ENCODE measurements at regions not wholly inside any gene's neighbourhood (a gene's known extent, or its start where the extent isn't known, plus 50 kb on each side); places are given as distances from the start of the nearest gene placed in this dataset.

DNA sequence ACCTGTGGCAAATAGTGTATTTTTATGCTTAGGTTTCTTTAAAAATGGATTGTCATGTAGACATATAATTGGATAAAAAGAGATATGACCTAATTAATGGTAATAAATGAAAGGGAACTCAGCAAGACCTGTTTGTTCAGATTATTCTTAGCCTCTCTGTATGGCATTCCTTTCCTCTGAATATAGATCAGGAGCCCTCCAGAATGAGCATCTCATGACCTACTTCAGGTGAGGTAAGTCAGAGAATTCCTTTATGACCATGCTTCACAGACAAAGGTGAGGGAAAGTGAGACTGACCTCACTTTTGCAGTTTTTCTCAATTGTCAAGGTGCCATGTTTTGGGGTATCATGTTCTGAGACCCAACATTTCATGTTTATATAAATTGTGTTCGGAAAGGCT, 1744.3 kb upstream of the PIK3C3 start:
- CTCF ChIA-PET = no interaction called here
- Mint-ChIP-seq H3K27me3 (ENCODE audit: low read depth) (no peaks in the 10 kb centered on the region), H3K36me3 (ENCODE audit: low read depth) (no peaks in the 10 kb centered on the region), H3K4me1 (ENCODE audit: low read depth) (no peaks in the 10 kb centered on the region), H3K4me3 (no peak overlapping the region), H3K9me3 (ENCODE audit: insufficient read depth) (peaks cover 14% of the 10 kb centered on the region), H3K27ac (no peak overlapping the region)
- POLR2A ChIA-PET = no interaction called here
- DNase-seq (no peak), ATAC-seq (no peak)

GRCh38 chr18:40208958-40209357, 1746.1 kb upstream of the PIK3C3 start:
- Mint-ChIP-seq H3K36me3 (ENCODE audit: low read depth) (no peaks in the 10 kb centered on the region), H3K4me1 (ENCODE audit: low read depth) (no peaks in the 10 kb centered on the region), H3K27ac (no peak overlapping the region), H3K9me3 (ENCODE audit: insufficient read depth) (peaks cover 16% of the 10 kb centered on the region), H3K27me3 (ENCODE audit: low read depth) (no peaks in the 10 kb centered on the region), H3K4me3 (no peak overlapping the region)
- DNase-seq (no peak), ATAC-seq (no peak)
- POLR2A ChIA-PET = no interaction called here
- CTCF ChIA-PET = no interaction called here

DNA sequence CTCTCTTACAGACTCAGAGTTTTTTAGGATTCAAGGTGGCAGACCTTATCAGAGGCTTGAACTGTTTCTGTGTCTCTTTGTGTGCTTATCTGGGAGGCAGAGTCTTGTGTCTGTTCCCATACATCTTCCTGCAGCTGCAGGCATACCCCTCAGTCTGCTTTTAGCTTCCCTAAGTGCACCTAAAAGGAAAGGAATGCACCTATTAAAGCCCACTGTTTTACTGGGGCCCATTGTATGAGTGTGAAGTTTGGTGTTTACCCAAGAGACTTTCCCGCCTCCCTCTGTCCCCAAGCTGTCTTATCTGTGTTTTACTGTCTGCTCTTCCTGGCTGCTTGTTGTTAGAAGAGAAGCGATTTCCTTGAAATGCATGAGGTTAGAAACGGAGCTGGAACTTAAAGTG, 1757.3 kb upstream of the PIK3C3 start:
- no peak for DNase-seq
- H3K9me3 Mint-ChIP-seq (ENCODE audit: insufficient read depth) = peaks cover 20% of the 10 kb centered on the region
- ATAC-seq = no peak

GRCh38 chr18:40186677-40187076, 1768.4 kb upstream of the PIK3C3 start:
- peaks cover 6% of the 10 kb centered on the region for H3K9me3 Mint-ChIP-seq (ENCODE audit: insufficient read depth)
- POLR2A ChIA-PET = no interaction called here
- no peaks in the 10 kb centered on the region for H3K27me3 Mint-ChIP-seq (ENCODE audit: low read depth)
- H3K4me1 Mint-ChIP-seq (ENCODE audit: low read depth) = no peaks in the 10 kb centered on the region
- no peaks in the 10 kb centered on the region for H3K36me3 Mint-ChIP-seq (ENCODE audit: low read depth)
- DNase-seq (no peak), ATAC-seq (no peak)
- CTCF ChIA-PET = no interaction called here
- H3K27ac Mint-ChIP-seq = no peak overlapping the region
- no peak overlapping the region for H3K4me3 Mint-ChIP-seq

More for the DNA sequence above, 1757.3 kb upstream of the PIK3C3 start:
- Mint-ChIP-seq H3K36me3 (ENCODE audit: low read depth) (no peaks in the 10 kb centered on the region), H3K4me1 (ENCODE audit: low read depth) (no peaks in the 10 kb centered on the region), H3K4me3 (no peak overlapping the region), H3K27ac (no peak overlapping the region), H3K27me3 (ENCODE audit: low read depth) (no peaks in the 10 kb centered on the region)
- ChIA-PET POLR2A (no interaction called here), CTCF (no interaction called here)

DNA sequence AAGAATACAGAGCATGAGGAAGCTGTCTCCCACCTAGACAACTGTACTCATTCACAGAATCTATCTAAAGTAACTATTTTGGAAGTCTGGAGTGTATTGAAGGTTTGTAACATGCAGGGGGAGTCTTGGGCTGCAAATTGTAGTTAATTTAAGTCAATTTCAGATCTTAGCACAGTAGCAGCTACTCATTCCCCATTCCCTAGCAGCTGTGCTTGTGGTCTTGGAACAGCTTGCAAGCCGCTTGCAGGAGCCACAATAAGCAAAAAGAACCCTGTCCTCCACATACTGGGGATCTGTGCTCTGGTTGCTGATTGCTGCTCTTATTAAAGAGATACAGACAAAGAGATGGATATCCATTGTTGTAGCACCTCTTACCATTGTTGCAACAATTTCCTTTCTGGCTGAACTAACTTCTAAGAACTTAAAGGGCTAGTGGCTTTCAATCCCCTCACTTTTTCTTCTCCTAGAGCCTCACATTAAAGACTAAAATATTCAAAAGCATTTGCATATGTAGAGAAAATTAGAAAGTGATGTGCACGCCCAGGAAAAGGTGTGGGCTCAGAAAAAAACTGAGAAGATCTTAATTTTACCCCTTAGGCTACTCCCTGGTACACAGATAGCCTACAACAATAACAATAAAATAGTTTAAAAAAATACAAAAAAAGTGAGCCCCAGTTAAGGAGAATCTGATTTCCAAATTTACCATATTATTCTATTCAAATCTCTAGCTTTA, 1775.1 kb upstream of the PIK3C3 start:
- no peak overlapping the region for H3K4me3 Mint-ChIP-seq
- ChIA-PET CTCF (no interaction called here), POLR2A (no interaction called here)
- no peak for ATAC-seq
- peaks cover 10% of the 10 kb centered on the region for H3K9me3 Mint-ChIP-seq (ENCODE audit: insufficient read depth)
- no peaks in the 10 kb centered on the region for H3K27me3 Mint-ChIP-seq (ENCODE audit: low read depth)
- no peaks in the 10 kb centered on the region for H3K36me3 Mint-ChIP-seq (ENCODE audit: low read depth)
- DNase-seq = no peak
- no peaks in the 10 kb centered on the region for H3K4me1 Mint-ChIP-seq (ENCODE audit: low read depth)
- no peak overlapping the region for H3K27ac Mint-ChIP-seq

- peaks cover 4% of the 10 kb centered on the region for H3K9me3 Mint-ChIP-seq (ENCODE audit: insufficient read depth)
- POLR2A ChIA-PET = no interaction called here
- H3K36me3 Mint-ChIP-seq (ENCODE audit: low read depth) = no peaks in the 10 kb centered on the region
- no peaks in the 10 kb centered on the region for H3K4me1 Mint-ChIP-seq (ENCODE audit: low read depth)
- CTCF ChIA-PET = no interaction called here
- H3K4me3 Mint-ChIP-seq = no peak overlapping the region
- H3K27me3 Mint-ChIP-seq (ENCODE audit: low read depth) = no peaks in the 10 kb centered on the region
- no peak overlapping the region for H3K27ac Mint-ChIP-seq
- no peak for DNase-seq
- no peak for ATAC-seq
Measured at GRCh38 chr18:40168026-40168425, 1787.0 kb upstream of the PIK3C3 start.

- Mint-ChIP-seq H3K36me3 (ENCODE audit: low read depth) (no peaks in the 10 kb centered on the region), H3K4me3 (no peak overlapping the region), H3K27me3 (ENCODE audit: low read depth) (no peaks in the 10 kb centered on the region), H3K27ac (no peak overlapping the region), H3K9me3 (ENCODE audit: insufficient read depth) (peaks cover 4% of the 10 kb centered on the region), H3K4me1 (ENCODE audit: low read depth) (no peaks in the 10 kb centered on the region)
- ChIA-PET POLR2A (no interaction called here), CTCF (no interaction called here)
- no peak for DNase-seq
- ATAC-seq = no peak
Measured at GRCh38 chr18:40163254-40163653, 1791.8 kb upstream of the PIK3C3 start.

DNA sequence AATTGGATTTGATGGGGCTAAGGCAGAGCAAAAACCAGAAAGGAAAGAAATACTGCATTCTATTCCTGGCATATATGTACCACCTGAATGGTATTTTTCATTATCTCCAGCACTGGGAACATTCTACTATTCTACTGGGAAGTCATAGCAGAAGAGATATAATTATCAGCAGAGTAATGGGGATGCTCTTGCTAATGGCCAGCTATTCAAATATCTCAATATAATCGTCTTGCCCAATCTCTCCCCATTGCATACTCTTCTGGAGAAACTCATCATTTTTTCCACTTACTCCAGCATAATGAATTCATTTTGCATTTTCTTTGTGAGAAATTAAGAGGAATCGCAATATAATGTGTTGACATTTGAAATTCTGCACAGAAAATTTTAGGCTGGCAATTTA, 1794.7 kb upstream of the PIK3C3 start:
- Mint-ChIP-seq H3K27ac (no peak overlapping the region), H3K4me3 (no peak overlapping the region), H3K4me1 (ENCODE audit: low read depth) (no peaks in the 10 kb centered on the region), H3K9me3 (ENCODE audit: insufficient read depth) (no peaks in the 10 kb centered on the region), H3K27me3 (ENCODE audit: low read depth) (no peaks in the 10 kb centered on the region), H3K36me3 (ENCODE audit: low read depth) (no peaks in the 10 kb centered on the region)
- ChIA-PET POLR2A (interaction anchor here (0.6 kb wide), 1 partner anchor 1712 kb away, joined by 3 read pairs; no protein-coding TSS in a partner anchor), CTCF (no interaction called here)
- ATAC-seq (no peak), DNase-seq (no peak)

DNA sequence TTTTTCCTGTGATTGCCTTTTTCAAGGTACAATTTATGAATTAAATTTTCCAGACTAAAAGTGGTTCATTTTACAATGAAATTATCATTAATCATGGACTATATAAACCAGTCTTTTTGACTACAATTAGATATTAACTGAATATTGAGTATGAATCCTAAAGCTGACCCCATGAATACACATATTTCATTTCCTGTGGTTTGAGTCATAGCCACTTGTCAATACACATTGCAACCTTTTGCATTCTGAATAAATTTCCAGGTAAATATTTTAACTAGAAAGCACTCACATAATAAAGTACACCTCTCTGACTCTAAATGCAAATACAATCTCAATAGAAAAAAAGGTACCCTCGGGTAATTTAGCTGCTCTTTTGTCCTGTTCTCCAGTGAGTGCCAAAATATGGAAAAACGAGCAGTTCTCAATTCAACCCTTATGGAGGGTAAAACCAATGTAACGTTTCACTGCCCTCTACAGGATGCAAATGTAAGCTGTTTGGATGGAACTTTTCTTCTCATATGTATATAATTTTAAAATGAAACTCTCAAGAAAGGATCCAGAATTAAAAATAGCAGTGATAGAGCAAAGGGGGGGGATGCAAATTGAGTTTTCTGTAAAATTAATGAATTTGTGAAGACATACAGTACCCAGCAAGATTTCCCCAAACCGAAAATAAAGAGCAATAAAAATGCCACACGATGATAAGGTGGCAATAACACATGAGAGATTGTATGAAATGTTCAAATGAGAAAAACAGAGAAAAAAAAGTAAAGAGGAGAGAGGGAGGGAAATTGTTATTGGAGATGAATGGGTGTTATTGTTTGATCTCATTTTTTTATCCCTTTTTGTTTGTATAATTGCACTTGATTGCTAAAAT, 1795.7 kb upstream of the PIK3C3 start:
- POLR2A ChIA-PET = no interaction called here

GRCh38 chr18:40157120-40157519, 1797.9 kb upstream of the PIK3C3 start:
- H3K4me3 Mint-ChIP-seq = no peak overlapping the region

More for the DNA sequence above, 1795.7 kb upstream of the PIK3C3 start:
- Mint-ChIP-seq H3K27ac (no peak overlapping the region), H3K9me3 (ENCODE audit: insufficient read depth) (no peaks in the 10 kb centered on the region), H3K36me3 (ENCODE audit: low read depth) (no peaks in the 10 kb centered on the region), H3K4me3 (no peak overlapping the region), H3K27me3 (ENCODE audit: low read depth) (no peaks in the 10 kb centered on the region), H3K4me1 (ENCODE audit: low read depth) (no peaks in the 10 kb centered on the region)
- no peak for ATAC-seq
- no peak for DNase-seq
- CTCF ChIA-PET = no interaction called here

GRCh38 chr18:40152859-40153258, 1802.2 kb upstream of the PIK3C3 start:
- no peak overlapping the region for H3K27ac Mint-ChIP-seq
- peaks cover 6% of the 10 kb centered on the region for H3K9me3 Mint-ChIP-seq (ENCODE audit: insufficient read depth)
- ChIA-PET POLR2A (no interaction called here), CTCF (no interaction called here)
- no peak for ATAC-seq
- H3K36me3 Mint-ChIP-seq (ENCODE audit: low read depth) = no peaks in the 10 kb centered on the region
- no peak overlapping the region for H3K4me3 Mint-ChIP-seq
- H3K27me3 Mint-ChIP-seq (ENCODE audit: low read depth) = no peaks in the 10 kb centered on the region
- H3K4me1 Mint-ChIP-seq (ENCODE audit: low read depth) = no peaks in the 10 kb centered on the region
- DNase-seq = no peak

More at GRCh38 chr18:40157120-40157519, 1797.9 kb upstream of the PIK3C3 start:
- Mint-ChIP-seq H3K36me3 (ENCODE audit: low read depth) (no peaks in the 10 kb centered on the region), H3K9me3 (ENCODE audit: insufficient read depth) (no peaks in the 10 kb centered on the region), H3K4me1 (ENCODE audit: low read depth) (no peaks in the 10 kb centered on the region), H3K27ac (no peak overlapping the region), H3K27me3 (ENCODE audit: low read depth) (no peaks in the 10 kb centered on the region)
- CTCF ChIA-PET = no interaction called here
- POLR2A ChIA-PET = no interaction called here
- DNase-seq = no peak
- ATAC-seq = no peak

DNA sequence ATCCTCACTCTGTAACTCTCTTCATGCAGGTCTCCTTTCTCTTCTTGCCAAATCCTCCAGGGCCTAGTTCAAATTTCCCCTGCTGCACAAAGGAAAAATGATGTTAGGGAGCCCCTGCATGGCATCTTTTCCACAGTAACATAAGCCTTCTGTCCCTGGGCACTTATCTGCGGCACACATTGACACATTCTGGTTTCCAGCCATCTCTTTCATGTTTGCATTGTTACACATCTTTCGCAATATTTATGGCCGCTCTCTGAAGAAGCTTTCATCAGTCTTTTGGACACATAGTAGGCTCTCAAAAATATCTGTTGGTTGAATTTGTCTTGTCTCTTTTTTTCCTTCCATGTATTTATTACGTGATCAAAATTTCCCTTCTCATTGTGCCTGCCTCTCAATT, 1806.1 kb upstream of the PIK3C3 start:
- CTCF ChIA-PET = no interaction called here
- no peaks in the 10 kb centered on the region for H3K36me3 Mint-ChIP-seq (ENCODE audit: low read depth)
- ATAC-seq (no peak), DNase-seq (no peak)
- H3K27ac Mint-ChIP-seq = no peak overlapping the region
- H3K9me3 Mint-ChIP-seq (ENCODE audit: insufficient read depth) = peaks cover 6% of the 10 kb centered on the region
- H3K4me3 Mint-ChIP-seq = no peak overlapping the region
- POLR2A ChIA-PET = no interaction called here
- no peaks in the 10 kb centered on the region for H3K27me3 Mint-ChIP-seq (ENCODE audit: low read depth)
- no peaks in the 10 kb centered on the region for H3K4me1 Mint-ChIP-seq (ENCODE audit: low read depth)
